ENCODE measurements at regions not wholly inside any gene's neighbourhood (a gene's known extent, or its start where the extent isn't known, plus 50 kb on each side); places are given as distances from the start of the nearest gene placed in this dataset.

- Histone ChIP-seq H3K36me3 (ENCODE audit: control insufficient read depth, insufficient read depth, low read length) (no peaks in the 10 kb centered on the region), H3K9me3 (ENCODE audit: control insufficient read depth, low read length) (no peaks in the 10 kb centered on the region), H3K4me1 (ENCODE audit: control insufficient read depth, insufficient read depth, low read length) (no peaks in the 10 kb centered on the region), H3K27me3 (ENCODE audit: control insufficient read depth, insufficient read depth, low read length, poor library complexity, severe bottlenecking) (no peaks in the 10 kb centered on the region), H3K27ac (ENCODE audit: insufficient read depth, low read depth, low read length, poor library complexity, severe bottlenecking) (no peak overlapping the region), H3K4me3 (ENCODE audit: insufficient read depth, low read depth, low read length) (no peak overlapping the region)
- WGBS, 2 experiments: 89 to 91% methylated on average over 6 of the region's 6 CpGs
Measured at GRCh38 chr18:22314001-22314400, 103.7 kb downstream of the CTAGE1 start.

- WGBS, 2 experiments: 91% methylated on average over 3 to 5 of the region's 5 CpGs
- Histone ChIP-seq H3K27ac (ENCODE audit: insufficient read depth, low read depth, low read length, poor library complexity, severe bottlenecking) (no peak overlapping the region), H3K9me3 (ENCODE audit: control insufficient read depth, low read length) (no peaks in the 10 kb centered on the region), H3K36me3 (ENCODE audit: control insufficient read depth, insufficient read depth, low read length) (no peaks in the 10 kb centered on the region), H3K27me3 (ENCODE audit: control insufficient read depth, insufficient read depth, low read length, poor library complexity, severe bottlenecking) (no peaks in the 10 kb centered on the region), H3K4me3 (ENCODE audit: insufficient read depth, low read depth, low read length) (no peak overlapping the region), H3K4me1 (ENCODE audit: control insufficient read depth, insufficient read depth, low read length) (no peaks in the 10 kb centered on the region)
Measured at GRCh38 chr18:22311301-22311700, 106.4 kb downstream of the CTAGE1 start.

GRCh38 chr18:22309191-22309590, 108.5 kb downstream of the CTAGE1 start:
- Histone ChIP-seq H3K9me3 (ENCODE audit: control insufficient read depth, low read length) (no peaks in the 10 kb centered on the region), H3K27ac (ENCODE audit: insufficient read depth, low read depth, low read length, poor library complexity, severe bottlenecking) (no peak overlapping the region), H3K36me3 (ENCODE audit: control insufficient read depth, insufficient read depth, low read length) (no peaks in the 10 kb centered on the region), H3K4me1 (ENCODE audit: control insufficient read depth, insufficient read depth, low read length) (no peaks in the 10 kb centered on the region), H3K27me3 (ENCODE audit: control insufficient read depth, insufficient read depth, low read length, poor library complexity, severe bottlenecking) (no peaks in the 10 kb centered on the region), H3K4me3 (ENCODE audit: insufficient read depth, low read depth, low read length) (no peak overlapping the region)
- WGBS, 2 experiments: 91 to 92% methylated on average over 5 of the region's 5 CpGs

GRCh38 chr18:22307528-22307927, 110.2 kb downstream of the CTAGE1 start:
- no peaks in the 10 kb centered on the region for H3K27me3 ChIP-seq (ENCODE audit: control insufficient read depth, insufficient read depth, low read length, poor library complexity, severe bottlenecking)
- WGBS, 2 experiments: 91 to 95% methylated on average over 2 of the region's 2 CpGs
- no peak overlapping the region for H3K27ac ChIP-seq (ENCODE audit: insufficient read depth, low read depth, low read length, poor library complexity, severe bottlenecking)
- H3K4me3 ChIP-seq (ENCODE audit: insufficient read depth, low read depth, low read length): no peak overlapping the region
- H3K9me3 ChIP-seq (ENCODE audit: control insufficient read depth, low read length): no peaks in the 10 kb centered on the region
- no peaks in the 10 kb centered on the region for H3K4me1 ChIP-seq (ENCODE audit: control insufficient read depth, insufficient read depth, low read length)
- H3K36me3 ChIP-seq (ENCODE audit: control insufficient read depth, insufficient read depth, low read length): no peaks in the 10 kb centered on the region

DNA sequence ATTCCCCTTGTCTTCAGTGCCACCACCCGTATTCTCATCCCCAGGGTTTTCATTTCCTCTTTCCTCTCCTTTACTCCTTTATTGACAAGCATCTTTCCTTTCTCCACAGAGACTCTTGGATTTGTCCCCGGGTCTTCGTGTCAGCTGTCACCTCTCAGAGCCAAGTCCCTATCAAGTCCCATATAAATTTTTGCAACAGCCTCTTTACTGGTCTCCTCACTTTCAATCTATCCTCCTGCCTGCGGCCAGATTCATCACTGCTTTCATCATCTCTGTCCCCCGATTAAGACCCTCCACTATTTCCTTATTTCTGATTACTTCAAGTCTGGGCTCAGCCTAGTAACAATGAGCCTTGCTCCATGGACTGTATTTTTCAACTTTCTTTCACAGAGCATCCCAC, 113.8 kb downstream of the CTAGE1 start:
- H3K4me1 ChIP-seq (ENCODE audit: control insufficient read depth, insufficient read depth, low read length): no peaks in the 10 kb centered on the region
- WGBS, 2 experiments: 91 to 94% methylated on average over 5 of the region's 5 CpGs
- no peaks in the 10 kb centered on the region for H3K36me3 ChIP-seq (ENCODE audit: control insufficient read depth, insufficient read depth, low read length)
- H3K4me3 ChIP-seq (ENCODE audit: insufficient read depth, low read depth, low read length): no peak overlapping the region
- no peaks in the 10 kb centered on the region for H3K27me3 ChIP-seq (ENCODE audit: control insufficient read depth, insufficient read depth, low read length, poor library complexity, severe bottlenecking)
- H3K27ac ChIP-seq (ENCODE audit: insufficient read depth, low read depth, low read length, poor library complexity, severe bottlenecking): no peak overlapping the region
- no peaks in the 10 kb centered on the region for H3K9me3 ChIP-seq (ENCODE audit: control insufficient read depth, low read length)

GRCh38 chr18:22302144-22302543, 115.6 kb downstream of the CTAGE1 start:
- H3K9me3 ChIP-seq (ENCODE audit: control insufficient read depth, low read length): no peaks in the 10 kb centered on the region
- WGBS, 2 experiments: 95% methylated on average over 6 of the region's 6 CpGs
- H3K27ac ChIP-seq (ENCODE audit: insufficient read depth, low read depth, low read length, poor library complexity, severe bottlenecking): no peak overlapping the region
- H3K36me3 ChIP-seq (ENCODE audit: control insufficient read depth, insufficient read depth, low read length): no peaks in the 10 kb centered on the region
- no peaks in the 10 kb centered on the region for H3K27me3 ChIP-seq (ENCODE audit: control insufficient read depth, insufficient read depth, low read length, poor library complexity, severe bottlenecking)
- H3K4me1 ChIP-seq (ENCODE audit: control insufficient read depth, insufficient read depth, low read length): no peaks in the 10 kb centered on the region
- no peak overlapping the region for H3K4me3 ChIP-seq (ENCODE audit: insufficient read depth, low read depth, low read length)

- H3K4me1 ChIP-seq (ENCODE audit: control insufficient read depth, insufficient read depth, low read length): no peaks in the 10 kb centered on the region
- H3K4me3 ChIP-seq (ENCODE audit: insufficient read depth, low read depth, low read length): no peak overlapping the region
- 77 to 78% methylated on average over 10 of the region's 10 CpGs for WGBS, 2 experiments
- H3K27me3 ChIP-seq (ENCODE audit: control insufficient read depth, insufficient read depth, low read length, poor library complexity, severe bottlenecking): no peaks in the 10 kb centered on the region
- H3K36me3 ChIP-seq (ENCODE audit: control insufficient read depth, insufficient read depth, low read length): no peaks in the 10 kb centered on the region
- H3K27ac ChIP-seq (ENCODE audit: insufficient read depth, low read depth, low read length, poor library complexity, severe bottlenecking): no peak overlapping the region
- H3K9me3 ChIP-seq (ENCODE audit: control insufficient read depth, low read length): no peaks in the 10 kb centered on the region
Measured at GRCh38 chr18:22300665-22301636, 116.8 kb downstream of the CTAGE1 start.

DNA sequence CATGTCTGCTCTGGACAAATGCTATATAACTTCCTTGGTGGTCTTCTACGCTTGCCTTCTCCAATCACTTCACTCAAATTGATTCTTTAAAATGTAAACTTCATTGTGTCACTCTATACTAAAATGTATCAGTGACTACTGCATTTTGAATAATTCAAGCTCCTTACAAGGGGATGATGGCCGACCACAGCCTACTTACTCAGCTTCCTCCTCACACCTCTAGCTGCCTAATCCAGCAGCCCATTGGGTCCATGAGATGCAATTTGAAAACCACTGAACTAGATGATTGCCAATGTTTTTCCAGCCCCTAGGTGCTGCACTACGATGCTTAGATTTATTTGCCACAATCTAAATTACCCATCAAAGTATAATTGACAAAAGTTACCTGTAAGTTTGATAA, 120.7 kb downstream of the CTAGE1 start:
- H3K4me3 ChIP-seq (ENCODE audit: insufficient read depth, low read depth, low read length): no peak overlapping the region
- H3K27ac ChIP-seq (ENCODE audit: insufficient read depth, low read depth, low read length, poor library complexity, severe bottlenecking): no peak overlapping the region
- no peaks in the 10 kb centered on the region for H3K4me1 ChIP-seq (ENCODE audit: control insufficient read depth, insufficient read depth, low read length)
- H3K9me3 ChIP-seq (ENCODE audit: control insufficient read depth, low read length): no peaks in the 10 kb centered on the region
- 96 to 97% methylated on average over 2 to 3 of the region's 3 CpGs for WGBS, 2 experiments
- no peaks in the 10 kb centered on the region for H3K27me3 ChIP-seq (ENCODE audit: control insufficient read depth, insufficient read depth, low read length, poor library complexity, severe bottlenecking)
- H3K36me3 ChIP-seq (ENCODE audit: control insufficient read depth, insufficient read depth, low read length): no peaks in the 10 kb centered on the region

- 93 to 100% methylated on average over 3 of the region's 3 CpGs for WGBS, 2 experiments
- Histone ChIP-seq H3K4me1 (ENCODE audit: control insufficient read depth, insufficient read depth, low read length) (no peaks in the 10 kb centered on the region), H3K4me3 (ENCODE audit: insufficient read depth, low read depth, low read length) (no peak overlapping the region), H3K9me3 (ENCODE audit: control insufficient read depth, low read length) (no peaks in the 10 kb centered on the region), H3K36me3 (ENCODE audit: control insufficient read depth, insufficient read depth, low read length) (no peaks in the 10 kb centered on the region), H3K27me3 (ENCODE audit: control insufficient read depth, insufficient read depth, low read length, poor library complexity, severe bottlenecking) (no peaks in the 10 kb centered on the region), H3K27ac (ENCODE audit: insufficient read depth, low read depth, low read length, poor library complexity, severe bottlenecking) (no peak overlapping the region)
Measured at GRCh38 chr18:22296304-22296703, 121.4 kb downstream of the CTAGE1 start.

GRCh38 chr18:22293417-22293816, 124.0 kb downstream of the GATA6 start:
- H3K27me3 ChIP-seq (ENCODE audit: control insufficient read depth, insufficient read depth, low read length, poor library complexity, severe bottlenecking): no peaks in the 10 kb centered on the region
- WGBS, 2 experiments: 75 to 100% methylated on average over 1 of the region's 1 CpG

More at GRCh38 chr18:22293417-22293816, 124.0 kb downstream of the GATA6 start:
- Histone ChIP-seq H3K4me3 (ENCODE audit: insufficient read depth, low read depth, low read length) (no peak overlapping the region), H3K9me3 (ENCODE audit: control insufficient read depth, low read length) (no peaks in the 10 kb centered on the region), H3K4me1 (ENCODE audit: control insufficient read depth, insufficient read depth, low read length) (no peaks in the 10 kb centered on the region), H3K36me3 (ENCODE audit: control insufficient read depth, insufficient read depth, low read length) (no peaks in the 10 kb centered on the region), H3K27ac (ENCODE audit: insufficient read depth, low read depth, low read length, poor library complexity, severe bottlenecking) (no peak overlapping the region)
